H1 (cell line): ENCODE measurements at regions not wholly inside any gene's neighbourhood (a gene's known extent, or its start where the extent isn't known, plus 50 kb on each side); places are given as distances from the start of the nearest gene placed in this dataset.
"Not testable (repeated sequence)": the region's sequence is repeated elsewhere in the genome, so short reads cannot be mapped to it uniquely, and the experiment has no call there.

Experiments
- CTCF ChIA-PET: fragments of 300-600 bp; sonication (Branson Sonifier 250); formaldehyde crosslinking; loops from one replicate; lab custom pipeline; 2021; ENCODE audit not compliant: partially characterized antibody; lab: Charles Lee
- POLR2A ChIA-PET: fragments of 300-600 bp; sonication (Branson Sonifier 250); formaldehyde crosslinking; loops from one replicate; lab custom pipeline; 2021; ENCODE audit warnings: inconsistent platforms; ENCODE audit not compliant: partially characterized antibody; lab: Charles Lee
- DNase-seq, 2 experiments: peaks; one replicate each; pipeline versions ENCODE4 v3.0.0 to v3.0.0-alpha.2; 2010 to 2022; ENCODE audit warnings: low spot score in 2 of 2, low read depth in 1 of 2, mixed read lengths in 1 of 2
- FAIRE-seq: peaks from 2 replicates; lab custom pipeline; 2011; peaks lifted over from hg19 to GRCh38; lab: Jason Lieb, UNC
- H2AFZ ChIP-seq: 2 replicates; pipeline ENCODE4 v1.8.1; 2012; ENCODE audit warnings: low read length, inconsistent platforms
- H2AK5ac ChIP-seq: 2 replicates; pipeline ENCODE4 v1.6.1; 2013; ENCODE audit warnings: low read depth, low read length
- H2BK120ac ChIP-seq: replicated peaks from 2 replicates; pipeline ENCODE3; 2013; ENCODE audit warnings: low read depth, low read length, inconsistent platforms
- H2BK12ac ChIP-seq: 2 replicates; pipeline ENCODE4 v1.6.1; 2013; ENCODE audit warnings: low read depth, low read length
- H2BK15ac ChIP-seq: 2 replicates; pipeline ENCODE4 v1.6.1; 2013; ENCODE audit warnings: low read length
- H2BK20ac ChIP-seq: 2 replicates; pipeline ENCODE4 v1.6.1; 2013; ENCODE audit warnings: low read length
- H2BK5ac ChIP-seq: 2 replicates; pipeline ENCODE4 v1.6.1; 2013; ENCODE audit warnings: low read depth, low read length
- H3K14ac ChIP-seq: 2 replicates; pipeline ENCODE4 v1.6.1; 2013; ENCODE audit warnings: inconsistent platforms; ENCODE audit not compliant: insufficient read length
- H3K18ac ChIP-seq: 2 replicates; pipeline ENCODE4 v1.6.1; 2013; ENCODE audit warnings: low read length; ENCODE audit errors: extremely low read depth
- H3K23ac ChIP-seq: 2 replicates; pipeline ENCODE4 v1.6.1; 2013; ENCODE audit warnings: inconsistent platforms; ENCODE audit not compliant: insufficient read length
- H3K23me2 ChIP-seq: 2 replicates; pipeline ENCODE4 v1.6.1; 2013; ENCODE audit warnings: low read depth, low read length
- H3K27ac ChIP-seq: 2 replicates; pipeline ENCODE4 v1.6.1; 2011; ENCODE audit warnings: low read depth, low read length, inconsistent platforms
- H3K27me3 ChIP-seq, 4 experiments: replicated peaks in 1 of 4; 1 replicate in 1 of 4; 2 replicates in 3 of 4; pipeline versions ENCODE4 v1.6.1 to v1.8.1; 2011 to 2013; ENCODE audit warnings: low read length in 3 of 4, mild to moderate bottlenecking in 3 of 4, inconsistent platforms in 2 of 4, mixed read lengths in 2 of 4, moderate library complexity in 1 of 4; ENCODE audit not compliant: control insufficient read depth in 3 of 4, insufficient read depth in 3 of 4; ENCODE audit errors: extremely low read depth in 1 of 4
- H3K36me3 ChIP-seq, 4 experiments: 2 replicates each; pipeline versions ENCODE4 v1.6.1 to v1.8.1; 2011 to 2013; ENCODE audit warnings: mild to moderate bottlenecking in 4 of 4, low read length in 3 of 4, moderate library complexity in 2 of 4, control low read depth in 1 of 4, inconsistent platforms in 1 of 4; ENCODE audit not compliant: insufficient read depth in 4 of 4, control insufficient read depth in 2 of 4
- H3K4ac ChIP-seq: replicated peaks from 2 replicates; pipeline ENCODE3; 2013; ENCODE audit warnings: low read length, low read depth, mixed read lengths, inconsistent platforms; ENCODE audit not compliant: insufficient read length
- H3K4me1 ChIP-seq, 4 experiments: replicated peaks in 1 of 4; 1 replicate in 1 of 4; 2 replicates in 3 of 4; pipeline versions ENCODE4 v1.6.1 to v1.8.1; 2011 to 2013; ENCODE audit warnings: low read length in 3 of 4, inconsistent platforms in 2 of 4, mixed read lengths in 1 of 4; ENCODE audit not compliant: insufficient read depth in 4 of 4, control insufficient read depth in 3 of 4
- H3K4me2 ChIP-seq, 2 experiments: 2 replicates each; pipeline versions ENCODE4 v1.6.1 to v1.8.1; 2011 to 2013; ENCODE audit warnings: low read depth in 2 of 2, low read length in 2 of 2, control low read depth in 1 of 2, inconsistent platforms in 1 of 2, mild to moderate bottlenecking in 1 of 2; ENCODE audit not compliant: insufficient read depth in 1 of 2
- H3K4me3 ChIP-seq, 4 experiments: fragments of 200-600, 300-600 bp in 1 of 4; sonication (generic), shearing (Covaris generic), sonication (Bioruptor Twin) in 1 of 4; 2 replicates each; pipeline versions ENCODE4 v1.5.1 to v1.8.1; 2011 to 2016; ENCODE audit warnings: low read length in 4 of 4, low read depth in 3 of 4, control low read depth in 2 of 4, inconsistent platforms in 2 of 4, mild to moderate bottlenecking in 2 of 4, mixed read lengths in 1 of 4, moderate library complexity in 1 of 4; ENCODE audit not compliant: insufficient read depth in 2 of 4; ENCODE audit errors: extremely low read depth in 1 of 4
- H3K56ac ChIP-seq: replicated peaks from 2 replicates; pipeline ENCODE3; 2013; ENCODE audit warnings: low read depth, mild to moderate bottlenecking, mixed read lengths, low read length, inconsistent platforms; ENCODE audit not compliant: insufficient read length
- H3K79me1 ChIP-seq: 2 replicates; pipeline ENCODE4 v1.6.1; 2013; ENCODE audit warnings: low read depth, low read length, control low read depth
- H3K79me2 ChIP-seq, 2 experiments: 2 replicates each; pipeline versions ENCODE4 v1.6.1 to v1.8.1; 2012 to 2013; ENCODE audit warnings: low read length in 2 of 2, mild to moderate bottlenecking in 2 of 2, inconsistent platforms in 1 of 2; ENCODE audit not compliant: insufficient read depth in 2 of 2, control insufficient read depth in 1 of 2
- H3K9ac ChIP-seq, 4 experiments: replicated peaks in 1 of 4; 1 replicate in 1 of 4; 2 replicates in 3 of 4; pipeline versions ENCODE4 v1.6.1 to v1.8.1; 2011 to 2013; ENCODE audit warnings: low read depth in 3 of 4, low read length in 3 of 4, control low read depth in 2 of 4, mild to moderate bottlenecking in 2 of 4, moderate library complexity in 2 of 4, inconsistent platforms in 1 of 4; ENCODE audit errors: extremely low read depth in 1 of 4
- H3K9me3 ChIP-seq, 2 experiments: 2 replicates each; pipeline versions ENCODE4 v1.6.1 to v1.8.1; 2012 to 2013; ENCODE audit warnings: mild to moderate bottlenecking in 2 of 2, moderate library complexity in 2 of 2, control low read depth in 1 of 2, inconsistent platforms in 1 of 2, low read depth in 1 of 2, low read length in 1 of 2, mixed read lengths in 1 of 2; ENCODE audit not compliant: insufficient read depth in 2 of 2
- H4K20me1 ChIP-seq, 2 experiments: replicated peaks in 1 of 2; 2 replicates each; pipeline versions ENCODE3 to v1.8.1; 2011 to 2013; ENCODE audit warnings: inconsistent platforms in 2 of 2, low read length in 2 of 2, mild to moderate bottlenecking in 1 of 2; ENCODE audit not compliant: insufficient read depth in 2 of 2, control insufficient read depth in 1 of 2
- H4K5ac ChIP-seq: 2 replicates; pipeline ENCODE4 v1.6.1; 2013; ENCODE audit warnings: low read length, low read depth, mixed read lengths, inconsistent platforms; ENCODE audit not compliant: insufficient read length
- H4K8ac ChIP-seq: 2 replicates; pipeline ENCODE4 v1.8.0; 2013; ENCODE audit warnings: mild to moderate bottlenecking, moderate library complexity, low read length, inconsistent platforms; ENCODE audit not compliant: insufficient read depth; ENCODE audit errors: extremely low read depth
- H4K91ac ChIP-seq: replicated peaks from 2 replicates; pipeline ENCODE3; 2013; ENCODE audit warnings: low read length, mixed read lengths, inconsistent platforms; ENCODE audit not compliant: insufficient read length
- WGBS, 2 experiments: shearing (Covaris generic) in 1 of 2; methylation state at CpG; one replicate each; pipeline versions ENCODE4 v1.1.6 to v1.1.7; 2013 to 2015; ENCODE audit warnings: low lambda C conversion rate in 2 of 2, mixed read lengths in 2 of 2, inconsistent platforms in 1 of 2, low coverage in 1 of 2, missing lambda C conversion rate in 1 of 2; ENCODE audit not compliant: insufficient replicate concordance in 2 of 2, insufficient coverage in 1 of 2, insufficient read length in 1 of 2; ENCODE audit errors: extremely low coverage in 1 of 2, missing lambda C conversion rate in 1 of 2; 5-methylcytosine and 5-hydroxymethylcytosine counted together

DNA sequence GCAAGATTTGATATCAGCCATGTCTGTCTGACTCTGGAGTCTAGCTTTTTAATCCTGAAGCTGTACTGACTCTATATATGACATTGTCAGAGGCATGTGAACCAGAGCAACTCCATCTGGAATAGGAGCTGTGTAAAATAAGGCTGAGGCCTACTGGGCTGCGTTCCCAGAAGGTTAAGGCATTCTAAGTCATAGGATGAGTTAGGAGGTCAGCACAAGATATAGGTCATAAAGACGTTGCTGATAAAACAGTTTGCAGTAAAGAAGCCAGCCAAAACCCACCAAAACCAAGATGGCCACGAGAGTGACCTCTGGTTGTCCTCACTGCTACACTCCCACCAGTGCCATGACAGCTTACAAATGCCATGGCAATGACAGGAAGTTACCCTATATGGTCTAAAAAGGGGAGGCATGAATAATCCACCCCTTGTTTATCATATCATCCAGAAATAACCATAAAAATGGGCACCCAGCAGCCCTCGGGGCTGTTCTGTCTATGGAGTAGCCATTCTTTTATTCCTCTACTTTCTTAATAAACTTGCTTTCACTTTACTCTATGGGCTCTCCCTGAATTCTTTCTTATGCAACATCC, 172.7 kb upstream of the KRR1 start:
- H3K79me1 ChIP-seq, H3K27me3 ChIP-seq, H3K14ac ChIP-seq, FAIRE-seq, H3K56ac ChIP-seq, H3K79me2 ChIP-seq, H2BK5ac ChIP-seq, H3K9ac ChIP-seq, H3K36me3 ChIP-seq, H3K4me2 ChIP-seq, H3K4me1 ChIP-seq, H3K9me3 ChIP-seq, H3K18ac ChIP-seq, H4K5ac ChIP-seq, H2AK5ac ChIP-seq, H2AFZ ChIP-seq, H3K23ac ChIP-seq, H3K27ac ChIP-seq, H3K23me2 ChIP-seq, H4K8ac ChIP-seq, H3K4ac ChIP-seq, H2BK12ac ChIP-seq, DNase-seq, H2BK120ac ChIP-seq, H3K4me3 ChIP-seq, H4K20me1 ChIP-seq, H4K91ac ChIP-seq, H2BK20ac ChIP-seq, H2BK15ac ChIP-seq, POLR2A ChIA-PET: not testable (repeated sequence)
- CTCF ChIA-PET, result interaction anchor here (1.6 kb wide), 1 partner anchor 35 kb away, joined by 3 read pairs; no protein-coding TSS in a partner anchor
- 89% methylated on average over 4 of the region's 4 CpGs; no CpG with 5 or more reads in 1 of the 2 experiments for WGBS, 2 experiments
